GM08714 (cell line): ENCODE measurements at regions not wholly inside any gene's neighbourhood (a gene's known extent, or its start where the extent isn't known, plus 50 kb on each side); places are given as distances from the start of the nearest gene placed in this dataset.
"Not testable (repeated sequence)": the region's sequence is repeated elsewhere in the genome, so short reads cannot be mapped to it uniquely, and the experiment has no call there.

Experiments
- H3K4me3 ChIP-seq: fragments of 200-500 bp; sonication (Bioruptor generic); 2 replicates; pipeline ENCODE4 v1.5.1; 2014; ENCODE audit warnings: mild to moderate bottlenecking, low read length, inconsistent platforms
- ZNF274 ChIP-seq: IDR thresholded peaks from 2 replicates; pipeline ENCODE4 v1.6.1; 2012; ENCODE audit warnings: mild to moderate bottlenecking, low read depth, low read length

- no peak overlapping the region for H3K4me3 ChIP-seq
- no peak for TF ChIP-seq ZNF274
Measured at GRCh38 chr11:128161994-128162393, 425.4 kb downstream of the ETS1 start.

- H3K4me3 ChIP-seq, result no peak overlapping the region
- no peak for TF ChIP-seq ZNF274
Measured at GRCh38 chr11:128161436-128161835, 425.9 kb downstream of the ETS1 start.

- TF ChIP-seq ZNF274, result no peak
- H3K4me3 ChIP-seq, result no peak overlapping the region
Measured at GRCh38 chr11:128158860-128159259, 428.5 kb downstream of the ETS1 start.

- no peak for TF ChIP-seq ZNF274
- peak overlapping the region; percentile 31; the same call in 1 of the 2 replicates for H3K4me3 ChIP-seq
Measured at GRCh38 chr11:128157423-128158298, 429.7 kb downstream of the ETS1 start.

GRCh38 chr11:128156486-128156885 lies 430.9 kb downstream of the ETS1 start:
- no peak for TF ChIP-seq ZNF274

GRCh38 chr11:128155590-128155989 lies 431.8 kb downstream of the ETS1 start:
- no peak for TF ChIP-seq ZNF274
- no peak overlapping the region for H3K4me3 ChIP-seq

More at GRCh38 chr11:128156486-128156885, 430.9 kb downstream of the ETS1 start:
- H3K4me3 ChIP-seq, result no peak overlapping the region

- no peak for TF ChIP-seq ZNF274
- no peak overlapping the region for H3K4me3 ChIP-seq
Measured at GRCh38 chr11:128153697-128154048, 433.7 kb downstream of the ETS1 start.

GRCh38 chr11:128152796-128153696 lies 434.3 kb downstream of the ETS1 start:
- H3K4me3 ChIP-seq, result no peak overlapping the region
- no peak for TF ChIP-seq ZNF274

GRCh38 chr11:128151780-128152179 lies 435.6 kb downstream of the ETS1 start:
- H3K4me3 ChIP-seq, result no peak overlapping the region
- TF ChIP-seq ZNF274, result no peak

GRCh38 chr11:128151338-128151737 lies 436.0 kb downstream of the ETS1 start:
- no peak overlapping the region for H3K4me3 ChIP-seq
- no peak for TF ChIP-seq ZNF274

GRCh38 chr11:128148208-128148607 lies 439.1 kb downstream of the ETS1 start:
- H3K4me3 ChIP-seq, result no peak overlapping the region
- TF ChIP-seq ZNF274, result no peak

- no peak for TF ChIP-seq ZNF274
- no peak overlapping the region for H3K4me3 ChIP-seq
Measured at GRCh38 chr11:128146926-128147605, 440.3 kb downstream of the ETS1 start.

GRCh38 chr11:128140293-128140692 lies 447.1 kb downstream of the ETS1 start:
- H3K4me3 ChIP-seq, result not testable (repeated sequence)

GRCh38 chr11:128135451-128135850 lies 451.9 kb downstream of the ETS1 start:
- no peak overlapping the region for H3K4me3 ChIP-seq

GRCh38 chr11:128133501-128133900 lies 453.9 kb downstream of the ETS1 start:
- no peak for TF ChIP-seq ZNF274
- no peak overlapping the region for H3K4me3 ChIP-seq

More at GRCh38 chr11:128135451-128135850, 451.9 kb downstream of the ETS1 start:
- TF ChIP-seq ZNF274, result no peak
